Hematopoietic multipotent progenitor cell treated with erythropoietin and hydrocortisone succinate and interleukin-3 and kit ligand, for 8 days (in vitro differentiated cells): ENCODE measurements at regions not wholly inside any gene's neighbourhood (a gene's known extent, or its start where the extent isn't known, plus 50 kb on each side); places are given as distances from the start of the nearest gene placed in this dataset.
"Not testable (repeated sequence)": the region's sequence is repeated elsewhere in the genome, so short reads cannot be mapped to it uniquely, and the experiment has no call there.

Experiments used
- DNase-seq: peaks from one replicate; pipeline ENCODE4 v3.0.0-alpha.2; 2015

- no peak for DNase-seq
Measured at GRCh38 chr20:48374991-48375595, 452.7 kb downstream of the PREX1 start.

DNA sequence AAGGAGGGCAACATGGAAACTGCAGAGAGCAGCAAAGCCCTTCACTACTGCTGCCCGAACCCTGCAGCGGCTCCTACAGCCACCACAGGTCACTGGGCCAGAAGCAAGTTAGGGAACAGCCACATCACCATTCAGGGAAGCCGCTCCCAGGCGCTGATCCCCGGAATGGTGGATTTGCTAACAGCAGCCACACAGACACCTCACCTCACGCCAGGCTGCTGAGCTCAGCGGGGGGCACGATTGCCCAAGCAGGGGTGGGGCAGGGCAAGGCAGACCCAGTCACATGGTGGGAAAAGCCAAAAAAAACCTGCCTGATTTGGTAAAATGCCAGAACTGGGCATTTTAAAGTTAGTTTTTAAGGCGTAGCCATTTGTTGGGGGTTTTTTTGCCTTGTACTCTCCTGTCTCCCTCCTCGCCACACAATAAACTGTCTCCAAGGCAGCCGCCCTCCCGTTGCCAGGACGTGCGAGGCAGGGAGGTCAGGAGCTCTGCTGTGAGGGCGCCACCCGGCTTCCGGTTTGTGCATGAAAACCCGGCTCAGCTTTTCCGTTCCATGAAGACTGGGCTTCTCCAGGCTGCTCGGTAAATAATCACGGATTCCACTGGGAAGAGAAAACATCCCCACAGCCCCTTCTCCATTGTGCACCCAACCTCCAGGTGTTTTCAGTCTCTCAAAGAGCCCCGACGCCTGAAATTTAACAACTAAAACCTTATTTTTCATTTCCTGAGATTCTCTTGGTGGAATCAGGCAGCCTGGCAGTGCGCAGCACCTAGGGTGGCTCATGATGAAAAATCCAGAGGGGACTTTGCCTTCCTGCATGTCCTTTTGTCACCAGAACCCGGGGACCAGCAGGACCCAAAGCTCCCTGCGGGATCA is 453.5 kb downstream of the PREX1 start:
- not testable (repeated sequence) for DNase-seq

DNA sequence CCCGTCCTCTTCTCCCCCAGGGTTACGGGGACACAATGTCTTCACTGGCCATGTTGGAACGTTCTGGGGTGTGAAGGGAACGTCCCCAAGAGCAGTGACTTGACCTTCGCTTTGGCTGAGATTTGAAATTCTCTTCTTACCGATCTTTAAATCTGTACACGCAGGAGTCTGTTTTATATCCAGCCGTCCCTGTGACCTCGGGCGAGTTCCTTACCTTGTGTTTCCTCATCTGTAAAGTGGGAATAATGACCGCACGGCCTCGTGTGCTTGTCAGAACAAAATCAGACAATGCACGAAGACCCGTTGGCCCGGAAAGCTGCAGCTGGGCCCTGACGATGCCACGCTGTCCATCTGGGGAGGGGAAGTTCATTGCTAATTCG is 454.3 kb downstream of the PREX1 start:
- DNase-seq = no peak

DNA sequence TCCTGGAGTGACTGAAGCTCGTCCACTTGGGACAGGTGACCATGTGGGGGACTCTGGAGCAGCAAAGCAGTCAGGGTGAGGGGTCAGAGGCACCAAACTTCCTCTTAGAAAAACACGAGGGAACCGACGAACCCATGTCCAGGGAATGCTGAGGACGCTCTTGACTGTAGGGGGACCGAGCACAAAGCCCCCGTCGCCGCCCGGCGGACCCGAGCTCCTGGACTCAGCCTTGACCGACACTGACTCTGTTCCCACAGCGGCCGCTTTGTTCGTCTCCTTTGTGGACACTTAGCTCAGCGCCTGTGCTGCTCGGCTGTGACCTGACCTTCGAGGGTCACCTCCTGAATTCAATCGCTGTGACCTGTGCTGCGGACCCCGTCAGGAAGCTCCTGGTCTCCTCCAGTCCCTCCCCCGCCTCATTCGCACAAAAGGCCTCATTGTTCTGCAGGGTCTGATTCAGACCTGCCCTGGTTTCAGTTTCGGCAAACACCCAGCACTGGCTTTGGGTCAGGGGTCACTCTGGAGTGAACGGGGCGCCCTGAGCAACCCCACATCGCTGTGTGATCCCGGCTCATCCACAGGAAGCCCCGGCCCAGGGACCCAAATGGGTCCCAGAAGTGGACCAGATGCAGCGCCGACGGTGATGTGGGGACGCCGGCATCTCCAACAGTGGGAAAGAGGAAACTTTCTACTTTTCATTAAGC is 454.8 kb downstream of the PREX1 start:
- DNase-seq = not testable (repeated sequence)

DNA sequence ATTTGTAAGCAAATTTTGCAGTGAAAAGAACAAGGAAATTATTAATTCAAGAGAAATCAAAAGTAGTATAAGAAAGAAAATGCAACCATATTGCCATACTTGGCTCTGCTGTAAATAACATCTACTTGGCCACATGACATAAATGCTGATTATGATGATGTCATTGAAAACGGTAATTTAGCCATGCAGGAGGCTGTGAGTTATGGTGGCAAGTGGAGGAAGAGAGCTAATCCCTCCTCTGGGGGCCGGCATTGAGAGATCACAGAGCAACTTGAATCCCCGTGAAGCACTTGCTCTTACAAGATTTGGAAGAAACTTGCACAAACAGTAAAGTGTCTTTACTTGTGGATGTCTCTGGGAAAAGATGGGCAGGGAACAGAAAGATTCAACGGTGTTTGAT is 456.6 kb downstream of the PREX1 start:
- no peak for DNase-seq

GRCh38 chr20:48368580-48369021 is 459.2 kb downstream of the PREX1 start:
- not testable (repeated sequence) for DNase-seq

DNA sequence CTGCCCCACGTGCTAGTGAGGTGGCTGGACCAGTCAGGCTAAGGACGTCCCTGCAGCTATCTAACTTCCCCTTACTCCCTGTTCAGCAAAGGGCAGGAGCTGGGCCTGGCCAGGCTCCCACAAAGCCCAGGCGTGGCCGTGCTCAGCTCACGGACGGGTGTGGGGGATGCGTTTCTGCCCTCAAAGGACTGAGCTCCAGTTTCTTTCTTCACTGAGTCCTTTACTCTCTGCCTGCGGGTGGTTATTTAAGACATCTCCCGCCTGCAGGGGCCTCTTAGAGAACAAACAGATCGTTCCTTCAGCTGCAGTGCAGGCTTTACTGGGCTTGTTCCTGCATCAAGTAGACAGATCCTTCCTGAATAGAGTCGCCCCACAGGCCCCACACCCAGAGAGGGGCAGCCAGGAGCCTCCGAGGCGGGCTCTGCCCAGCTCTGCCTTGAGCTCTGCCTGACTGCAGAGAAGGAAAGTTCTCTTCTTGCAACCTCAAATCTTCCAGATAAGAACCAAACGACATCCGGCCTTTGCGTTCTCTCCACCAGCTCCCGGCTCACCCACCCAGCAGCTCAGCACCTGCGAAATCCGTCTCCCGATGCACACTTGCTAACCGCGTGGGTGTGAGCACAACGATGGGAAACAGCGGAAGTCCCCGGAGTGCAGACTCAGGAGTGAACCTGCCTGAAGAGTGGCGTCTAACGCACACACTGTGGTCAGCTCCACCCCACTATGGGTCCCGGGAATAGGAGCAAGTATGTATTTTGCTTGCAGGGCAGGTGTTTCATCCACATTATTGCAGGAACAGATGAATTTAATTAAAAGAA is 460.0 kb downstream of the PREX1 start:
- not testable (repeated sequence) for DNase-seq

DNA sequence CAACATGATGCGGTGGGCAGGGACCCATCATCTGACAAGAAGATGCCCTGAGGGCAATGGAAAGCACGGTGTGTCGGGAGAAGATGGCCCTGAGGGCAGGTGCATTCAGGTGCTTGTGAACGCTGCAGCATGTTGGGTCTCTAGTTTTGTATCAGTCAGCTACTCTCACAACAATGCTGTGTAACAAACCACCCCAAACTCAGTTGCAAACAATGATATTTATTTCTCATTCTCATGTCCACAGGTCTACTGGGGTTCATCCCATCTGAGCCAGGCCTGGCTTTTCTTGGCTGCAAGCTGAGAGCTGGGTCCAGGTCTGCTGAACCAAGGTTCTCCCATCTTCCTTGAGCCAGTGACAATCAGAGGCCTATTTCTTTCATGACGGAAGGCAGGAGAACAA is 461.6 kb downstream of the PREX1 start:
- no peak for DNase-seq

DNA sequence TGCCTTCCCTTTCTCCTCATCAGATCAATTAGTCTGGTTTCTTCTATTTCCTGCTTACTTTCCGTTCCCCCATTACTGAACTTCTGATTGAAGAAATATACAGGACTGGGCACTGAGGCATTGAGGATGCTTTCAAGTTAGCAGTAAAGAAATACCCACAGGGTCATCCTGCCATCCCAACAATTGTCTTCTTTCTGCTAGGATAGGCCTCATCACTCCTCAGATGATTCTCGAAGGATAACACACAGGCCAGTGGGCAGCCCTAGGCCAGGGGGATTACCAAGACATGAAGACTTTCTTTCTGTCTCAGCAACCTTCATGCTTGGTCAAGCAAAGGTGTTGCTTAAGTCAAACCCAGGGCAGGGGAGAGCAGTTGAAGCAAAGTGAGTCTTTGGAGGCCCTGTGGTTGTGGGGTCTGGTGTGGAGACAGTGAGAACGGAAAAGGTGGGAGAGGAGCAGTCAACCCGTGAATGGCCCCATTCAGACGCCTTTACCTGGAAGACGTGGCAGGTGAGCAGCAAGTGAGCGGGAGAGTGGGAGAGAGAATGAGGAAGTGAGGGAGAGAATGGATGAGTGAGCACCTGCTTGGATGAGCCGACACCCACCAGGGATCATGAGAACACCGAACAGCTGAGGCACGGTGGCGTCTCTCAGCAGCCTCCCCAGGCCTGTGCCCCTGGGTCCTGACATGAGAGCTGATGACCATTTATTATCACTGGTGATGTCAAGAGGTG is 462.9 kb downstream of the PREX1 start:
- no peak for DNase-seq

DNA sequence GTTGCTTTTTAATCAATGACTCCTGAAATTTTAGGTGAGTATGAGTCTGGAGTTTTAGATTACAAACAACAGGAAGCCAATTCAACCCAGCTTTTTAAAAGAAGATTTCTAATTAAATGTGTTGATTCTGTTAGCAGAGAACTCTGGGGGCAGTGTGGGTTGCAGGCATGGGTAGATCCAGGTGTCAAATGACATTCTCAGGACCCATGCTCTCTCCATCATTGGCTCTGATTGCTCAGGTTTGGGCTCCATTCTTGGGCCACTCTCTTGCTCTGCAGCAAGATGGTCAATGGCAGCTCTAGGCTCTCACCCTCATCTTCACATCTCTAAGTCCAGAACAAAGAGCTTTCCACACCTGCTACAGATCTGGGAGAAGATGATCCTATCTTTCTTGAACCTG is 463.7 kb downstream of the PREX1 start:
- DNase-seq = no peak

- no peak for DNase-seq
Measured at GRCh38 chr20:48360342-48360975, 467.3 kb downstream of the PREX1 start.

- no peak for DNase-seq
Measured at GRCh38 chr20:48359692-48360341, 468.0 kb downstream of the PREX1 start.

DNA sequence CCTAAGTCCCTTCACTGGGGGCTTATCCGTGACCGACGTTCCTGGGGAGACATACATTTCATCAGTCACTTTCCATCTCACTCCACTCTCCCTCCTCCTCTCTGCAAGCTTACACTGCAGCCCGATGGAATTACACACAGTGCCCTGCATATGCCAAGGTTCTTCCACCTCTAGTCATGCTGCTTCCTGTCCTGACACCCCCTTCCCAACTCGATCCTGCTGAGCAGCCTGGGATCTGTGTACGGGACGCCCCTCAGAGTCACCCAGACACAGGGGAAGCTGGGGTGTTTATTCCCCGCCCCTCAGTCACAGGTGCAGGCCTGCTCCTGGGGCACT is 468.8 kb downstream of the PREX1 start:
- not testable (repeated sequence) for DNase-seq

- no peak for DNase-seq
Measured at GRCh38 chr20:48358176-48359054, 469.4 kb downstream of the PREX1 start.

DNA sequence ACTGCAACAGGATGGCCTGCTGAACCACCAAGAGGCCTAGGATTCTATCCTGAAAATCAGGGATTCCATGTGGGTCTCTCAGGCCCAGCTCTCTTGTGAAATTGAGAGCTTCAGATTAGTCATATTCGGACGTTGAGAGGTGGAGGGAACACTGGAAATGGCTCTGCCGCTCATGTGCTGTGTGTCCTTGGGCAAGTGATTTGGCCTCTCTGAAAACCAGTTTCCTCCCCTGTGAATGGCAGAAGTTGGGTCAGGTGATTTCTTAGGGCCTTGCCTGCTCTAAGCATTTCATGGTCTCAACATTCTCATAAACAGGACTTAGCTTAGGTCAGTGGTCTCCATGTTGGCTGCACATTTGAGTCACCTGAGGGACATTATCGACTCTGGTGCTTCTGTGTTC is 470.1 kb downstream of the PREX1 start:
- no peak for DNase-seq

DNA sequence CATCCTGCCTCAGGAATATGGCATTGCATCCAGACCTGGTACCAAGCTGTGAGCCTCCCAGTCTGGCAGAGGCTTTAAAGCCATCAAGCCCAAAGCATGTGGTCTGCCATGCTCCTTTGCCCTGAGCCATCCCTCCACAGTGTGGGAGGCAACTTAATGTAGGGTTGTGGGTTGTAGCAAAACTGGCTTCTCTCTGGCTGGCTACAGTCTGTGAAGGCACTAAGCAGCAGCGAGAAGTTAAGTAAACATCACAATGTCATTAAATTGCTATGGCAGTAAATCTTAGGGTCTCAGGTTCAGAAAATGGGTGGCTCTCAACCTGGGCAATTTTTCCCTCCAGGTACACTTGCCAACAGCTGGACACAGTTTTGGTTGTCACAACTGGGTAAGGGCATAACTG is 472.9 kb downstream of the PREX1 start:
- DNase-seq = no peak

GRCh38 chr20:48354320-48354876 is 473.4 kb downstream of the PREX1 start:
- no peak for DNase-seq

DNA sequence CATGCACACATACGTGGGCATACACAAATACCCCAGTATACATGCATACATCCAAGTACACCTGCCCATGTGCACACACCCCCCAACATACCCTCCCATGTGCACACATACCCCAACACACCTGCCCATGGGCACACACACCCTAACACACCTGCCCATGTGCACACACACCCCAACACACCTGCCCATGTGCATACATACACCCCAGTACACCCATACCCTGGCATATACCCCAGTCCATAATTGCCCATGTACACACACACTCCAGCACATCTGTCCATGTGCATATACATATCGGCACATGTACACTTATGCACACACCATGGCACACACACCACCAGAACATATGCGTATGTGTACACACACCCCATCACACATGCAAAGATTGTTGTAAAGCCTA is 475.2 kb downstream of the PREX1 start:
- no peak for DNase-seq

- no peak for DNase-seq
Measured at GRCh38 chr20:48352042-48352441, 475.8 kb downstream of the PREX1 start.
